Upper lobe of left lung (tissue), 6 donors: ENCODE measurements at regions not wholly inside any gene's neighbourhood (a gene's known extent, or its start where the extent isn't known, plus 50 kb on each side); places are given as distances from the start of the nearest gene placed in this dataset.

Experiments
- ATAC-seq, 2 donors: fragments of 200-7000 bp; cut with Tn5 transposase; one replicate each; pipeline ENCODE4 v1.9.1; 2022; ENCODE audit warnings: mild to moderate bottlenecking in 2 of 2, moderate library complexity in 2 of 2; ENCODE audit not compliant: low FRiP score in 2 of 2
- DNase-seq, 2 donors: peaks; one replicate each; pipeline ENCODE4 v3.0.0-alpha.2; 2019 to 2020
- H3K27ac ChIP-seq, 4 donors: fragments of 200-600 bp; sonication (generic); one replicate each; pipeline ENCODE4 v1.5.1; 2016 to 2019
- H3K27me3 ChIP-seq, 4 donors: fragments of 200-600 bp; sonication (generic); one replicate each; pipeline ENCODE4 v1.5.1; 2017 to 2019
- H3K36me3 ChIP-seq, 4 donors: fragments of 200-600 bp; sonication (generic); one replicate each; pipeline ENCODE4 v1.5.1; 2016 to 2019
- H3K4me1 ChIP-seq, 4 donors: fragments of 200-600 bp; sonication (generic); one replicate each; pipeline ENCODE4 v1.5.1; 2018 to 2019
- H3K4me3 ChIP-seq, 4 donors: fragments of 200-600 bp; sonication (generic); one replicate each; pipeline ENCODE4 v1.5.1; 2017 to 2019; ENCODE audit warnings: mild to moderate bottlenecking in 2 of 4, moderate library complexity in 1 of 4
- H3K9me3 ChIP-seq, 4 donors: fragments of 200-600 bp; sonication (generic); one replicate each; pipeline ENCODE4 v1.5.1; 2018 to 2019
- CTCF ChIP-seq, 6 experiments: fragments of 450-650 bp in 4 of 6; fragments of 200-600 bp in 2 of 6; sonication (generic) in 2 of 6; IDR thresholded peaks; one replicate each; pipeline ENCODE4 v1.5.1; 2016 to 2019; ENCODE audit warnings: antibody characterized with exemption in 6 of 6
- EP300 ChIP-seq, 4 donors: sonication (generic); formaldehyde crosslinking; IDR thresholded peaks; one replicate each; pipeline ENCODE4 v1.5.1; 2017; ENCODE audit warnings: antibody characterized with exemption in 4 of 4, control low read depth in 2 of 4
- POLR2A ChIP-seq, 4 donors: fragments of 450-650 bp; IDR thresholded peaks; one replicate each; pipeline ENCODE4 v1.5.1; 2016 to 2017; ENCODE audit warnings: antibody characterized with exemption in 4 of 4, mild to moderate bottlenecking in 2 of 4
- POLR2AphosphoS5 ChIP-seq, 2 donors: sonication (generic); formaldehyde crosslinking; IDR thresholded peaks; one replicate each; pipeline ENCODE4 v1.5.1; 2017; ENCODE audit warnings: antibody characterized with exemption in 2 of 2
- WGBS, 2 donors: methylation state at CpG; one replicate each; pipeline ENCODE4 v1.1.5; 2017 to 2018; 5-methylcytosine and 5-hydroxymethylcytosine counted together
- donor health status: DM: no; HTN: no; CAD: no; lungs with moderate emphysema.
- donor health status: DM: no; HTN: yes; CAD: no; lungs with severe emphysema.

GRCh38 chr4:151610229-151610628 lies 150.6 kb downstream of the GATB start:
- no peak overlapping the region for H3K4me3 ChIP-seq
- TF ChIP-seq EP300 (IDR thresholded peaks at IDR 0.05) (no peak), POLR2AphosphoS5 (IDR thresholded peaks at IDR 0.05) (no peak), POLR2A (IDR thresholded peaks at IDR 0.05) (no peak), CTCF (IDR thresholded peaks at IDR 0.05) (no peak)
- no peaks in the 10 kb centered on the region for H3K27me3 ChIP-seq
- H3K4me1 ChIP-seq: no peaks in the 10 kb centered on the region
- ATAC-seq (no peak), DNase-seq (no peak)
- H3K27ac ChIP-seq: no peak overlapping the region
- H3K9me3 ChIP-seq: no peaks in the 10 kb centered on the region
- no peaks in the 10 kb centered on the region for H3K36me3 ChIP-seq

DNA sequence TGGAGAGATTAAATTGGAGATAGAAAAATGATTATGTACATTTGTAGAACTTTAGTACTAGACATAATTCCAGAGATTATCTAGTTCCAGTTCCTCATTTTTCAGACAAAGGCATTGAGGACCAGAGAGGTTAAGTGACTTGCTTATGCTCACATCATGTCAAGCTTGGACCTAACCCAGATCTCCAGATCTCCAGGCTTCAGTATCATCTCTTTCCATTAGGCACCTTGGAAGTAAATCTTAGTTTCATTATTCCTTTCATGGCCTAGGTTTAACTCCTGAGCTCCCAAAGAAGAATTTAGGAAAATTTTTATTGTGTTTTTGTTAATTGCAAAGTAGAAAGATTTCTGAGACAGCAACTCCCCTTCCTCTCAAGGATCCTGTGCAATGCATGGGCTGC lies 148.8 kb downstream of the GATB start:
- H3K27me3 ChIP-seq: no peaks in the 10 kb centered on the region
- no peak for DNase-seq
- no peak overlapping the region for H3K4me3 ChIP-seq
- TF ChIP-seq CTCF (IDR thresholded peaks at IDR 0.05) (no peak), POLR2AphosphoS5 (IDR thresholded peaks at IDR 0.05) (no peak), EP300 (IDR thresholded peaks at IDR 0.05) (no peak), POLR2A (IDR thresholded peaks at IDR 0.05) (no peak)
- no peak for ATAC-seq
- H3K27ac ChIP-seq: no peak overlapping the region
- no peaks in the 10 kb centered on the region for H3K4me1 ChIP-seq
- no peaks in the 10 kb centered on the region for H3K36me3 ChIP-seq
- H3K9me3 ChIP-seq: no peaks in the 10 kb centered on the region

- no peak for DNase-seq
- Histone ChIP-seq H3K4me3 (no peak overlapping the region), H3K27me3 (no peaks in the 10 kb centered on the region), H3K27ac (no peak overlapping the region), H3K36me3 (no peaks in the 10 kb centered on the region), H3K4me1 (no peaks in the 10 kb centered on the region), H3K9me3 (no peaks in the 10 kb centered on the region)
- ATAC-seq: no peak
- 84 to 85% methylated on average over 3 of the region's 3 CpGs for WGBS, 2 donors
- TF ChIP-seq POLR2AphosphoS5 (IDR thresholded peaks at IDR 0.05) (no peak), CTCF (IDR thresholded peaks at IDR 0.05) (no peak), POLR2A (IDR thresholded peaks at IDR 0.05) (no peak), EP300 (IDR thresholded peaks at IDR 0.05) (no peak)
Measured at GRCh38 chr4:151613290-151613689, 147.5 kb downstream of the GATB start.

GRCh38 chr4:151614561-151614960 lies 146.2 kb downstream of the GATB start:
- TF ChIP-seq POLR2AphosphoS5 (IDR thresholded peaks at IDR 0.05): no peak
- no peak for TF ChIP-seq POLR2A (IDR thresholded peaks at IDR 0.05)
- TF ChIP-seq EP300 (IDR thresholded peaks at IDR 0.05): no peak
- TF ChIP-seq CTCF (IDR thresholded peaks at IDR 0.05): no peak
- H3K4me1 ChIP-seq: no peaks in the 10 kb centered on the region
- no peak for ATAC-seq
- H3K36me3 ChIP-seq: no peaks in the 10 kb centered on the region
- H3K4me3 ChIP-seq: no peak overlapping the region
- H3K9me3 ChIP-seq: no peaks in the 10 kb centered on the region
- no peak for DNase-seq
- 88 to 92% methylated on average over 2 of the region's 2 CpGs for WGBS, 2 donors
- H3K27me3 ChIP-seq: no peaks in the 10 kb centered on the region
- no peak overlapping the region for H3K27ac ChIP-seq

- WGBS, 2 donors: 85 to 94% methylated on average over 2 of the region's 2 CpGs
- Histone ChIP-seq H3K9me3 (no peaks in the 10 kb centered on the region), H3K27me3 (no peaks in the 10 kb centered on the region), H3K4me3 (no peak overlapping the region), H3K36me3 (no peaks in the 10 kb centered on the region), H3K4me1 (no peaks in the 10 kb centered on the region), H3K27ac (no peak overlapping the region)
- no peak for DNase-seq
- no peak for ATAC-seq
- no peak for TF ChIP-seq EP300 (IDR thresholded peaks at IDR 0.05)
- TF ChIP-seq POLR2A (IDR thresholded peaks at IDR 0.05): no peak
- no peak for TF ChIP-seq POLR2AphosphoS5 (IDR thresholded peaks at IDR 0.05)
- TF ChIP-seq CTCF (IDR thresholded peaks at IDR 0.05): no peak
Measured at GRCh38 chr4:151618858-151619257, 141.9 kb downstream of the GATB start.
